ENCODE measurements at regions not wholly inside any gene's neighbourhood (a gene's known extent, or its start where the extent isn't known, plus 50 kb on each side); places are given as distances from the start of the nearest gene placed in this dataset.

- ATAC-seq (no peak), DNase-seq (no peak)
- intact Hi-C loops (cut with DNase I, micrococcal nuclease), result no loop called here
Observed at GRCh38 chr11:128374026-128374425, 213.3 kb downstream of the ETS1 start.

- no peak for DNase-seq
- ATAC-seq, result no peak
- intact Hi-C loops (cut with DNase I, micrococcal nuclease), result no loop called here
Observed at GRCh38 chr11:128372977-128373376, 214.4 kb downstream of the ETS1 start.

- ATAC-seq, result no peak
- DNase-seq, result no peak
- intact Hi-C loops (cut with DNase I, micrococcal nuclease), result no loop called here
Observed at GRCh38 chr11:128367573-128367972, 219.8 kb downstream of the ETS1 start.

- ATAC-seq (peak; percentile 46), DNase-seq (no peak)
- intact Hi-C loops (cut with DNase I, micrococcal nuclease), result no loop called here
Observed at GRCh38 chr11:128365044-128365443, 222.3 kb downstream of the ETS1 start.

- intact Hi-C loops (cut with DNase I, micrococcal nuclease), result no loop called here
- no peak for DNase-seq
- peak; percentile 19 for ATAC-seq
Observed at GRCh38 chr11:128361451-128362020, 225.8 kb downstream of the ETS1 start.

- no peak for DNase-seq
- intact Hi-C loops (cut with DNase I, micrococcal nuclease), result no loop called here
- no peak for ATAC-seq
Observed at GRCh38 chr11:128359515-128359914, 227.8 kb downstream of the ETS1 start.

GRCh38 chr11:128357073-128357472 lies 230.3 kb downstream of the ETS1 start:
- ATAC-seq, result no peak
- no peak for DNase-seq
- intact Hi-C loops (cut with DNase I, micrococcal nuclease), result no loop called here

GRCh38 chr11:128355558-128355957 lies 231.8 kb downstream of the ETS1 start:
- intact Hi-C loops (cut with DNase I, micrococcal nuclease), result no loop called here
- peak; percentile 64 for ATAC-seq
- no peak for DNase-seq

GRCh38 chr11:128354476-128354875 lies 232.9 kb downstream of the ETS1 start:
- DNase-seq (no peak), ATAC-seq (no peak)
- intact Hi-C loops (cut with DNase I, micrococcal nuclease), result no loop called here

- DNase-seq, result no peak
- intact Hi-C loops (cut with DNase I, micrococcal nuclease), result no loop called here
- no peak for ATAC-seq
Observed at GRCh38 chr11:128351168-128351567, 236.2 kb downstream of the ETS1 start.

GRCh38 chr11:128349650-128350299 lies 237.6 kb downstream of the ETS1 start:
- intact Hi-C loops (cut with DNase I, micrococcal nuclease), result no loop called here
- ATAC-seq, result peak; percentile 45
- DNase-seq, result no peak

GRCh38 chr11:128346804-128347203 lies 240.6 kb downstream of the ETS1 start:
- ATAC-seq, result peak; percentile 80
- no peak for DNase-seq
- intact Hi-C loops (cut with DNase I, micrococcal nuclease), result no loop called here

- no peak for ATAC-seq
- intact Hi-C loops (cut with DNase I, micrococcal nuclease), result no loop called here
- DNase-seq, result no peak
Observed at GRCh38 chr11:128345316-128345715, 242.0 kb downstream of the ETS1 start.

GRCh38 chr11:128343870-128344269 lies 243.5 kb downstream of the ETS1 start:
- no peak for ATAC-seq

GRCh38 chr11:128343135-128343514 lies 244.2 kb downstream of the ETS1 start:
- ATAC-seq (no peak), DNase-seq (no peak)
- intact Hi-C loops (cut with DNase I, micrococcal nuclease), result no loop called here

More at GRCh38 chr11:128343870-128344269, 243.5 kb downstream of the ETS1 start:
- no peak for DNase-seq
- intact Hi-C loops (cut with DNase I, micrococcal nuclease), result no loop called here

GRCh38 chr11:128342511-128343134 lies 244.7 kb downstream of the ETS1 start:
- intact Hi-C loops (cut with DNase I, micrococcal nuclease), result no loop called here
- ATAC-seq, result peak; percentile 93

GRCh38 chr11:128341280-128342248 lies 245.8 kb downstream of the ETS1 start:
- ATAC-seq (peak; percentile 55), DNase-seq (no peak)
- intact Hi-C loops (cut with DNase I, micrococcal nuclease), result no loop called here

More at GRCh38 chr11:128342511-128343134, 244.7 kb downstream of the ETS1 start:
- peak in 1 of 2 donors; percentile 33 for DNase-seq

GRCh38 chr11:128339792-128340191 lies 247.6 kb downstream of the ETS1 start:
- intact Hi-C loops (cut with DNase I, micrococcal nuclease), result no loop called here
- no peak for ATAC-seq
- no peak for DNase-seq

- intact Hi-C loops (cut with DNase I, micrococcal nuclease), result no loop called here
- DNase-seq (no peak), ATAC-seq (no peak)
Observed at GRCh38 chr11:128338811-128339210, 248.5 kb downstream of the ETS1 start.
